ENCODE measurements at regions not wholly inside any gene's neighbourhood (a gene's known extent, or its start where the extent isn't known, plus 50 kb on each side); places are given as distances from the start of the nearest gene placed in this dataset.

DNA sequence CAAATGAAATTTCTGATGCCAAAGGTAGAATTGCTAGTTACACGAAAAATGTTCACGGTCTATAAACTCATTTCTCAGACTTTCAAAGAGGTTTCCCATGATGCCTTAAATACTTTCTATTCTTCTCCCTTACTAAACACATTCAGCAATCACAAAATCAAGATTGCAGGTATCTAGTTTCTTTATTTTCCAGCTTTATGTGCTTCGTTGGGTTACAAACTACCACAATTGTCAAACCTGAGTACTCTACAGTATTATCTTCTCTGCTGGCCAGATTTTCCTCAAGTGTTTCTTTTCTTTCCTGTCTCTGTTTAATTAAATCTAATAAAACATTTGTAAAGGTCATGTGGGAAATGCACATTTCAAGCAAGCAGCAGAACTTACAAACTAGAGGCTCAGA is 201.8 kb upstream of the ZNF385D start:
- TF ChIP-seq, protein P1, sequence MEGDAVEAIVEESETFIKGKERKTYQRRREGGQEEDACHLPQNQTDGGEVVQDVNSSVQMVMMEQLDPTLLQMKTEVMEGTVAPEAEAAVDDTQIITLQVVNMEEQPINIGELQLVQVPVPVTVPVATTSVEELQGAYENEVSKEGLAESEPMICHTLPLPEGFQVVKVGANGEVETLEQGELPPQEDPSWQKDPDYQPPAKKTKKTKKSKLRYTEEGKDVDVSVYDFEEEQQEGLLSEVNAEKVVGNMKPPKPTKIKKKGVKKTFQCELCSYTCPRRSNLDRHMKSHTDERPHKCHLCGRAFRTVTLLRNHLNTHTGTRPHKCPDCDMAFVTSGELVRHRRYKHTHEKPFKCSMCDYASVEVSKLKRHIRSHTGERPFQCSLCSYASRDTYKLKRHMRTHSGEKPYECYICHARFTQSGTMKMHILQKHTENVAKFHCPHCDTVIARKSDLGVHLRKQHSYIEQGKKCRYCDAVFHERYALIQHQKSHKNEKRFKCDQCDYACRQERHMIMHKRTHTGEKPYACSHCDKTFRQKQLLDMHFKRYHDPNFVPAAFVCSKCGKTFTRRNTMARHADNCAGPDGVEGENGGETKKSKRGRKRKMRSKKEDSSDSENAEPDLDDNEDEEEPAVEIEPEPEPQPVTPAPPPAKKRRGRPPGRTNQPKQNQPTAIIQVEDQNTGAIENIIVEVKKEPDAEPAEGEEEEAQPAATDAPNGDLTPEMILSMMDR (CRISPR knock-in tag; IDR thresholded peaks at IDR 0.05) = no peak
- no peak for TF ChIP-seq GLMP (CRISPR knock-in tag; IDR thresholded peaks at IDR 0.05; ENCODE audit: borderline replicate concordance)

Measured in HepG2 (cell line).